ENCODE measurements at regions not wholly inside any gene's neighbourhood (a gene's known extent, or its start where the extent isn't known, plus 50 kb on each side); places are given as distances from the start of the nearest gene placed in this dataset.

DNA sequence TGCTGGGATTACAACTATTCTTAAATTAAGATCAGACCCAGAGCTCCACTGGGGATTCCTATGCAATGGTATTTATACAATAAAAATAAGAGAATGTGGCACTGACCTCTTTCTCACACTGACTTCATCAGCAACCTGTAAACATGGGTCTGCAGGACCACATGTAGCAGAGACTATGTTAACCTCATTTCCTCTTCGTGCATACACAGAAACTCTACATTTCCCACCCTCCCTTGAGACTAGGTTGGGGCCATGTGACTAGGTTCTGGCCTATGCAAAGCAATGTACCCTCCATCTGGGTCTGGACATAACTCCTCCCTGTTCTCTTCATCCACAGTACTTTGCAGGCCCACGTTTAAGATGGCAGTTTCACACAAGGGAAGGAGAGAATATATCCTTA, 514.4 kb upstream of the CHAC2 start:
- Histone ChIP-seq H3K4me3 (ENCODE audit: low read length) (no peak overlapping the region), H3K27ac (ENCODE audit: low read length) (no peak overlapping the region), H4K20me1 (ENCODE audit: insufficient read depth, low read depth, low read length) (no peaks in the 10 kb centered on the region), H3K4me1 (ENCODE audit: low read length) (no peaks in the 10 kb centered on the region), H2AFZ (ENCODE audit: low read length) (no peak overlapping the region), H3K36me3 (ENCODE audit: insufficient read depth, low read length) (no peaks in the 10 kb centered on the region), H3K9ac (ENCODE audit: low read length) (no peak overlapping the region), H3K27me3 (ENCODE audit: low read length) (no peaks in the 10 kb centered on the region), H3K4me2 (ENCODE audit: low read depth, low read length, poor library complexity, severe bottlenecking) (no peak overlapping the region), H3K9me3 (ENCODE audit: low read length) (no peaks in the 10 kb centered on the region), H3K9me2 (replicated peaks; ENCODE audit: insufficient read depth, low read length) (no peaks in the 10 kb centered on the region), H3K79me2 (ENCODE audit: low read length) (no peaks in the 10 kb centered on the region)
- DNase-seq: peak; percentile 34

DNA sequence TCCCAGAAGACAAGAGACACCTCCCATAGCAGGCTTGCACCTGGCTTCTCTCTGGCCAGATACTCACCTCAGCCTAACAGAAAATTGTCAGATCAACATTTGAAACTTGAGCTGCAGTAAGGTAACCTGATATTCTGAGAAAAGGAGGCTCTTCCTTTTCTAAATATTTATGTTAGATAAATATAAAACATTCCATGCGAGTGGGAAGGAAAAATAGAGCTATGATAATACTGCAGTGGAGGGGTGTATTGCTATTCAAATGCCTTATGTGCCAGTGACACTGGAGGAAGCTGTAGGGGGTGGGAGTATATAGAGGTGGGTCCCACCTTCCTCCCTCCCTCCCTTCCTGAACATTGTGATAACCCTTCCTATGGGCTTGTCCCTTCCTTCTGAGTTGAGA, 515.5 kb upstream of the CHAC2 start:
- no peaks in the 10 kb centered on the region for H3K27me3 ChIP-seq (ENCODE audit: low read length)
- no peaks in the 10 kb centered on the region for H4K20me1 ChIP-seq (ENCODE audit: insufficient read depth, low read depth, low read length)
- H3K79me2 ChIP-seq (ENCODE audit: low read length): no peaks in the 10 kb centered on the region
- H3K36me3 ChIP-seq (ENCODE audit: insufficient read depth, low read length): no peaks in the 10 kb centered on the region
- DNase-seq: no peak
- H2AFZ ChIP-seq (ENCODE audit: low read length): no peak overlapping the region
- no peaks in the 10 kb centered on the region for H3K9me3 ChIP-seq (ENCODE audit: low read length)
- no peaks in the 10 kb centered on the region for H3K4me1 ChIP-seq (ENCODE audit: low read length)
- H3K9me2 ChIP-seq (replicated peaks; ENCODE audit: insufficient read depth, low read length): no peaks in the 10 kb centered on the region
- H3K9ac ChIP-seq (ENCODE audit: low read length): no peak overlapping the region
- H3K4me2 ChIP-seq (ENCODE audit: low read depth, low read length, poor library complexity, severe bottlenecking): no peak overlapping the region
- H3K27ac ChIP-seq (ENCODE audit: low read length): no peak overlapping the region
- H3K4me3 ChIP-seq (ENCODE audit: low read length): no peak overlapping the region

DNA sequence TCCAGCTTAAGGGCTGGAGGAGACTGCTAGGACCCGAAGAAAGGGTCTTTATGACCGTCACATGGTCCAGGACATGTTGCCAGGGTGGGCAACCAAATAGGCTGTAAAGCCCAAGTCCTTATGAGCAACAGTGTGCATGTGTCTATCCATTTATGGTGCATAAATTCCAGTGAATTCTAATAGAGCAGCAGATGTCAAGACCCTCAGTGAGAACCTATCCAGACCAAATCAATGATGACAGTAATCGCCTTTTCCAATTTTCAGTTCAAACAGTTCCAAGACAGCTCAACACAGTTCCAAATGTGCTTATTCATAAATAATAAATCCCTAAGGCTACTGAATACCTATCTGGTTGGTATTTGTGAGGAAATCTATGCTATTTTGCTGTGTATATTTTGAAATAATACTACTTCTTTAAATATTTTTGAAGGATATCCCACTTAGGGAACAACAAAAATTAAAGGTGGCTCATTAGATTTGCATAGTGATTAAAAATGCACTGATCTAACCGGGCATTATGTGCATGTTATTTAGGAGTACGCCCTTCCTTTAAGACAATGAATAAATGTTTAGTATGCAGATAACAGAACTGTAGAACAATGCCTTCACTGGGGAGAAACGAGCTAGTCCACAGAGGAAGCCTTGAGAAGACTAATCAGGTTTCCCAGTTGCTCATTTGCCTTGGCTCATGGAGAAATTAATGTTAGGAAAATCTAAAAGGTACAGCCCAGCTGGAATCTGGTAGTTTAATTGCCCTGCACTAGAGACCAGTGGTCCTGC, 519.5 kb upstream of the CHAC2 start:
- Histone ChIP-seq H3K36me3 (ENCODE audit: insufficient read depth, low read length) (no peaks in the 10 kb centered on the region), H3K79me2 (ENCODE audit: low read length) (no peaks in the 10 kb centered on the region), H3K4me3 (ENCODE audit: low read length) (no peak overlapping the region), H3K27me3 (ENCODE audit: low read length) (no peaks in the 10 kb centered on the region), H3K9ac (ENCODE audit: low read length) (no peak overlapping the region), H2AFZ (ENCODE audit: low read length) (no peak overlapping the region), H3K4me2 (ENCODE audit: low read depth, low read length, poor library complexity, severe bottlenecking) (no peak overlapping the region), H3K27ac (ENCODE audit: low read length) (no peak overlapping the region), H3K9me2 (replicated peaks; ENCODE audit: insufficient read depth, low read length) (no peaks in the 10 kb centered on the region), H3K4me1 (ENCODE audit: low read length) (no peaks in the 10 kb centered on the region), H3K9me3 (ENCODE audit: low read length) (no peaks in the 10 kb centered on the region), H4K20me1 (ENCODE audit: insufficient read depth, low read depth, low read length) (no peaks in the 10 kb centered on the region)
- peak; percentile 31 for DNase-seq

DNA sequence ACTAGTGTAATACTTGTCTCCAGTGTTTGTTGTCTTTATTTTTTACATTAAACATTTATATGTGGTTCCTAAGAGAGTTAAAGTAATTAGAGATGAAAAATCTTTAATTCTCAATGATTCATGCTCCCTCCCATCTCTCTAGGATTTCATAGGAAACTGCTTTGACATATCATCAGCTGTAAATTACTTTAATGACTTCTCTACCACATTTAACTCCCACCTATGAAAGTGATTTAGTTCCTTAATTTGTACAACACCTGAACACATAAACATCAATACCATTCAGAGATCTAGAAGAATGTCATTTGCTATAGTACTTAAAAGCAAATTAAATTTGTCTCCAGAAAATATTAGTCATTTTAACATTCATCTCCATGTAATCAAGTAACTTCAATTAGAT, 524.2 kb upstream of the CHAC2 start:
- no peak overlapping the region for H3K4me3 ChIP-seq (ENCODE audit: low read length)

DNA sequence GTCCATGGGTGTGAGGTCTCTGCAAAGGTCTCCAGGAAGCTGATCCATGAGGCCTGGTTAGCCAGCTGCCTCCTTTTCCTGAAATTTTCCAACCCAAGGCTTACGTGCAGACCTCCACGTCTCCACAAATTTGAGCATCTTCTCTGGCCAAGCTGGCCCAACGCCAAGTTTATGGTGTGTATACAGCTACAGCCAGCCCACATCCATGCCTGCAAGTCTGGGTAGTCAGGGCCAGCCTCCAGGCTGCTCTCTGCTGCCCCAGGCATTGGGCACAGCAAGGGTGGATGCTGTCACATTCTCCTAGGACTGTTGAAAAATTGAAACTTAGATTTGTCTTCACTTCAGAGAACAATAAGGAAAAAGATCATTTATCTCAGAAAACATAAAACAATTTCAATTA, 525.5 kb upstream of the CHAC2 start:
- Histone ChIP-seq H3K9me2 (replicated peaks; ENCODE audit: insufficient read depth, low read length) (no peaks in the 10 kb centered on the region), H3K36me3 (ENCODE audit: insufficient read depth, low read length) (no peaks in the 10 kb centered on the region), H3K4me3 (ENCODE audit: low read length) (no peak overlapping the region), H4K20me1 (ENCODE audit: insufficient read depth, low read depth, low read length) (no peaks in the 10 kb centered on the region), H3K9me3 (ENCODE audit: low read length) (no peaks in the 10 kb centered on the region), H3K27me3 (ENCODE audit: low read length) (no peaks in the 10 kb centered on the region), H3K4me1 (ENCODE audit: low read length) (no peaks in the 10 kb centered on the region), H3K79me2 (ENCODE audit: low read length) (no peaks in the 10 kb centered on the region), H3K9ac (ENCODE audit: low read length) (no peak overlapping the region), H3K27ac (ENCODE audit: low read length) (no peak overlapping the region), H3K4me2 (ENCODE audit: low read depth, low read length, poor library complexity, severe bottlenecking) (no peak overlapping the region), H2AFZ (ENCODE audit: low read length) (no peak overlapping the region)
- no peak for DNase-seq

More for the DNA sequence above, 524.2 kb upstream of the CHAC2 start:
- H3K27me3 ChIP-seq (ENCODE audit: low read length): no peaks in the 10 kb centered on the region
- H4K20me1 ChIP-seq (ENCODE audit: insufficient read depth, low read depth, low read length): no peaks in the 10 kb centered on the region
- no peak overlapping the region for H2AFZ ChIP-seq (ENCODE audit: low read length)
- no peaks in the 10 kb centered on the region for H3K9me2 ChIP-seq (replicated peaks; ENCODE audit: insufficient read depth, low read length)
- H3K4me1 ChIP-seq (ENCODE audit: low read length): no peaks in the 10 kb centered on the region
- no peak overlapping the region for H3K4me2 ChIP-seq (ENCODE audit: low read depth, low read length, poor library complexity, severe bottlenecking)
- H3K27ac ChIP-seq (ENCODE audit: low read length): no peak overlapping the region
- H3K9me3 ChIP-seq (ENCODE audit: low read length): no peaks in the 10 kb centered on the region
- no peak overlapping the region for H3K9ac ChIP-seq (ENCODE audit: low read length)
- no peaks in the 10 kb centered on the region for H3K36me3 ChIP-seq (ENCODE audit: insufficient read depth, low read length)
- no peaks in the 10 kb centered on the region for H3K79me2 ChIP-seq (ENCODE audit: low read length)
- no peak for DNase-seq

GRCh38 chr2:53235836-53236582, 531.6 kb upstream of the CHAC2 start:
- H3K9ac ChIP-seq (ENCODE audit: low read length): no peak overlapping the region
- no peak overlapping the region for H3K4me2 ChIP-seq (ENCODE audit: low read depth, low read length, poor library complexity, severe bottlenecking)
- no peaks in the 10 kb centered on the region for H3K4me1 ChIP-seq (ENCODE audit: low read length)
- no peak overlapping the region for H3K27ac ChIP-seq (ENCODE audit: low read length)
- no peak overlapping the region for H3K4me3 ChIP-seq (ENCODE audit: low read length)
- no peaks in the 10 kb centered on the region for H3K9me2 ChIP-seq (replicated peaks; ENCODE audit: insufficient read depth, low read length)
- no peaks in the 10 kb centered on the region for H3K9me3 ChIP-seq (ENCODE audit: low read length)
- H3K79me2 ChIP-seq (ENCODE audit: low read length): no peaks in the 10 kb centered on the region
- H3K27me3 ChIP-seq (ENCODE audit: low read length): no peaks in the 10 kb centered on the region
- no peaks in the 10 kb centered on the region for H4K20me1 ChIP-seq (ENCODE audit: insufficient read depth, low read depth, low read length)
- H2AFZ ChIP-seq (ENCODE audit: low read length): no peak overlapping the region; the same call in 1 of the 2 replicates
- no peak for DNase-seq
- H3K36me3 ChIP-seq (ENCODE audit: insufficient read depth, low read length): no peaks in the 10 kb centered on the region

GRCh38 chr2:53234548-53234903, 533.1 kb upstream of the CHAC2 start:
- DNase-seq: peak; percentile 28
- no peak overlapping the region for H3K4me2 ChIP-seq (ENCODE audit: low read depth, low read length, poor library complexity, severe bottlenecking)

DNA sequence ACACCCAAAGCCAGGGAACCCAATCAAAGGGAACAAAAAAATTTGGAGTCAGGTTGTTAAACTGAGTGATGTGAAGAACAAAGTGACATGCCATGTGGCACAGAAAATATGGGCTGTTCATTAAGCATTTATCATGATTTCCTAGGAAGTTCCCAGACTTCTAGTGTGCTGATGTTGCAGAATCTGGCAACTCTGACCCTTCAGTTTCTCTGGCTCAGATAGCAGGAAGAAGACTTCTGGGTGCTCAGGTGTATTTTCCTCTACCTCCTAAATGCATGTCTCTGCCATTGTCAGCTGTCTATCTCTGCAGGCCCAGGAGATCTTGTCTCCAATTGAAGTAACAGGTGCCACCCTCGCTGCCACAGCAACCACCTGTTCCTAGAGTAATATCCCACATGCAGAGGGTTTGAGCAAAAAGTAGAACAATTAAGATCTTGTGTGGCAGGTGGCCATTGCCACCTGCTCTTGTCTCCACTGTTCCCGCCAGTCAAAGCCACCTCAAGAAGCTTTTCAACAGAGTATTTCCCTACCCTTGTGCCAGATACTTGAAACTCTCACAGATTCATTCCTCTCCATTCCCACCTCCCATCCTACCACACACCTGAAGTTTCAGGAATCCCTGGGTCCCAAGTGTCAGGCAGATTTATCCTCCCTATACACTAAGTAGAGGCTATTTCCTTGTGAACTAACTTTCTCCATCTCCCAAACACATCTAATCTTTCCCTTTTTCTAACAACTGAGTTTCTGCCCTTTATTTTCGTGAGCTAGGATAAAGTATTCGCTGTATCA, 533.7 kb upstream of the CHAC2 start:
- peak; percentile 36 for DNase-seq
- Histone ChIP-seq H3K9me2 (replicated peaks; ENCODE audit: insufficient read depth, low read length) (0 out of 2 replicates have a peak, but pooled peaks cover 2% of the 10 kb centered on the region), H2AFZ (ENCODE audit: low read length) (no peak overlapping the region), H3K4me3 (ENCODE audit: low read length) (no peak overlapping the region), H3K79me2 (ENCODE audit: low read length) (no peaks in the 10 kb centered on the region), H3K27me3 (ENCODE audit: low read length) (no peaks in the 10 kb centered on the region), H3K36me3 (ENCODE audit: insufficient read depth, low read length) (no peaks in the 10 kb centered on the region), H4K20me1 (ENCODE audit: insufficient read depth, low read depth, low read length) (no peaks in the 10 kb centered on the region), H3K9ac (ENCODE audit: low read length) (no peak overlapping the region), H3K9me3 (ENCODE audit: low read length) (no peaks in the 10 kb centered on the region), H3K4me2 (ENCODE audit: low read depth, low read length, poor library complexity, severe bottlenecking) (no peak overlapping the region), H3K4me1 (ENCODE audit: low read length) (no peaks in the 10 kb centered on the region), H3K27ac (ENCODE audit: low read length) (no peak overlapping the region)

More at GRCh38 chr2:53234548-53234903, 533.1 kb upstream of the CHAC2 start:
- H3K27ac ChIP-seq (ENCODE audit: low read length): no peak overlapping the region
- no peaks in the 10 kb centered on the region for H3K79me2 ChIP-seq (ENCODE audit: low read length)
- no peaks in the 10 kb centered on the region for H3K4me1 ChIP-seq (ENCODE audit: low read length)
- no peaks in the 10 kb centered on the region for H3K9me3 ChIP-seq (ENCODE audit: low read length)
- H3K27me3 ChIP-seq (ENCODE audit: low read length): no peaks in the 10 kb centered on the region
- no peaks in the 10 kb centered on the region for H4K20me1 ChIP-seq (ENCODE audit: insufficient read depth, low read depth, low read length)
- no peaks in the 10 kb centered on the region for H3K36me3 ChIP-seq (ENCODE audit: insufficient read depth, low read length)
- H3K9ac ChIP-seq (ENCODE audit: low read length): no peak overlapping the region
- H3K9me2 ChIP-seq (replicated peaks; ENCODE audit: insufficient read depth, low read length): no peaks in the 10 kb centered on the region
- no peak overlapping the region for H2AFZ ChIP-seq (ENCODE audit: low read length)
- H3K4me3 ChIP-seq (ENCODE audit: low read length): no peak overlapping the region

Data from Karpas-422 (cell line).